CD14-positive monocyte (primary cell): ENCODE measurements at regions not wholly inside any gene's neighbourhood (a gene's known extent, or its start where the extent isn't known, plus 50 kb on each side); places are given as distances from the start of the nearest gene placed in this dataset.

Experiments used
- DNase-seq, 3 donors: peaks; one replicate each; pipeline ENCODE4 v3.0.0-alpha.2; 2011 to 2022
- H2AFZ ChIP-seq: 2 replicates; pipeline ENCODE4 v1.6.0; 2012; ENCODE audit warnings: mild to moderate bottlenecking, low read depth, low read length, inconsistent platforms; ENCODE audit not compliant: insufficient read depth, poor library complexity, severe bottlenecking
- H3K27ac ChIP-seq, 2 donors: 1 replicate in 1 of 2; 2 replicates in 1 of 2; pipeline ENCODE4 v1.5.1; 2012 to 2013; ENCODE audit warnings: low read length in 2 of 2, control low read depth in 1 of 2, inconsistent platforms in 1 of 2, low read depth in 1 of 2, mild to moderate bottlenecking in 1 of 2
- H3K27me3 ChIP-seq, 2 donors: one replicate each; pipeline versions ENCODE4 v1.6.0 to v1.6.1; 2011 to 2013; ENCODE audit warnings: low read length in 2 of 2; ENCODE audit not compliant: control insufficient read depth in 2 of 2, insufficient read depth in 2 of 2
- H3K36me3 ChIP-seq, 2 donors: replicated peaks in 1 of 2; 1 replicate in 1 of 2; 2 replicates in 1 of 2; pipeline versions ENCODE4 v1.5.1 to v1.6.1; 2012 to 2013; ENCODE audit warnings: low read length in 2 of 2, control low read depth in 1 of 2, inconsistent platforms in 1 of 2, mild to moderate bottlenecking in 1 of 2; ENCODE audit not compliant: insufficient read depth in 2 of 2, control insufficient read depth in 1 of 2
- H3K4me1 ChIP-seq, 2 donors: 1 replicate in 1 of 2; 2 replicates in 1 of 2; pipeline versions ENCODE4 v1.5.1 to v1.6.1; 2012 to 2013; ENCODE audit warnings: low read length in 2 of 2, control low read depth in 1 of 2, inconsistent platforms in 1 of 2, mild to moderate bottlenecking in 1 of 2, moderate library complexity in 1 of 2; ENCODE audit not compliant: insufficient read depth in 2 of 2, control insufficient read depth in 1 of 2
- H3K4me2 ChIP-seq: replicated peaks from 2 replicates; pipeline ENCODE3; 2012; ENCODE audit warnings: low read length, moderate library complexity, mild to moderate bottlenecking; ENCODE audit not compliant: poor library complexity, severe bottlenecking; ENCODE audit errors: extremely low read depth
- H3K4me3 ChIP-seq, 3 experiments: fragments of 200-600 bp in 1 of 3; sonication (generic) in 1 of 3; replicated peaks in 1 of 3; 1 replicate in 2 of 3; 2 replicates in 1 of 3; pipeline ENCODE4 v1.5.1; 2011 to 2013; ENCODE audit warnings: low read length in 3 of 3, mild to moderate bottlenecking in 3 of 3, control low read depth in 2 of 3, low read depth in 2 of 3, inconsistent platforms in 1 of 3, moderate library complexity in 1 of 3
- H3K79me2 ChIP-seq: 2 replicates; pipeline ENCODE4 v1.6.0; 2012; ENCODE audit warnings: mild to moderate bottlenecking, control low read depth, inconsistent platforms, low read length, moderate library complexity; ENCODE audit not compliant: insufficient read depth
- H3K9ac ChIP-seq: 2 replicates; pipeline ENCODE4 v1.6.0; 2017; ENCODE audit warnings: low read length, mild to moderate bottlenecking; ENCODE audit not compliant: insufficient read depth, poor library complexity, severe bottlenecking
- H3K9me3 ChIP-seq, 2 donors: replicated peaks in 1 of 2; 1 replicate in 1 of 2; 2 replicates in 1 of 2; pipeline versions ENCODE4 v1.5.1 to v1.6.1; 2012 to 2013; ENCODE audit warnings: low read length in 2 of 2, control low read depth in 1 of 2; ENCODE audit not compliant: control insufficient read depth in 1 of 2, insufficient read depth in 1 of 2
- H4K20me1 ChIP-seq: 2 replicates; pipeline ENCODE4 v1.6.0; 2012; ENCODE audit warnings: mild to moderate bottlenecking, low read length, control low read depth, moderate library complexity; ENCODE audit not compliant: insufficient read depth
- H3K27ac Mint-ChIP-seq, 7 donors: one replicate each; pipeline ENCODE4 v1.8.0; 2020; ENCODE audit warnings: mild to moderate bottlenecking in 7 of 7, mixed read lengths in 7 of 7, moderate library complexity in 6 of 7, inconsistent platforms in 2 of 7
- H3K27me3 Mint-ChIP-seq, 3 donors: one replicate each; pipeline ENCODE4 v1.8.0; 2021 to 2022; ENCODE audit warnings: low read depth in 3 of 3, mild to moderate bottlenecking in 3 of 3, mixed read lengths in 3 of 3, moderate library complexity in 3 of 3, inconsistent platforms in 1 of 3
- H3K36me3 Mint-ChIP-seq, 2 donors: one replicate each; pipeline ENCODE4 v1.8.0; 2020; ENCODE audit warnings: mixed read lengths in 2 of 2, inconsistent platforms in 1 of 2, mild to moderate bottlenecking in 1 of 2
- H3K4me1 Mint-ChIP-seq: one replicate; pipeline ENCODE4 v1.8.0; 2020; ENCODE audit warnings: mild to moderate bottlenecking, mixed read lengths
- H3K4me3 Mint-ChIP-seq, 2 donors: one replicate each; pipeline ENCODE4 v1.8.0; 2020; ENCODE audit warnings: mild to moderate bottlenecking in 2 of 2, mixed read lengths in 2 of 2, moderate library complexity in 1 of 2
- H3K9me3 Mint-ChIP-seq, 7 donors: one replicate each; pipeline ENCODE4 v1.8.0; 2020 to 2022; ENCODE audit warnings: mixed read lengths in 7 of 7, mild to moderate bottlenecking in 6 of 7, moderate library complexity in 6 of 7, inconsistent platforms in 2 of 7
- WGBS: methylation state at CpG from one replicate; pipeline ENCODE4 v1.1.5; 2013; ENCODE audit warnings: missing lambda C conversion rate; ENCODE audit not compliant: insufficient coverage; 5-methylcytosine and 5-hydroxymethylcytosine counted together
- intact Hi-C, 2 donors: fragments of 100-400 bp; cut with micrococcal nuclease; formaldehyde crosslinking; loops; one replicate each; pipeline versions ENCODE4 v1.15.0 to v1.15.1; 2023
- TF ChIP-seq, protein P1 (sequence below): fragments of 200-600 bp; IDR thresholded peaks from one replicate; pipeline ENCODE4 v1.8.0; 2022; ENCODE audit warnings: antibody characterized with exemption, mild to moderate bottlenecking

DNA sequence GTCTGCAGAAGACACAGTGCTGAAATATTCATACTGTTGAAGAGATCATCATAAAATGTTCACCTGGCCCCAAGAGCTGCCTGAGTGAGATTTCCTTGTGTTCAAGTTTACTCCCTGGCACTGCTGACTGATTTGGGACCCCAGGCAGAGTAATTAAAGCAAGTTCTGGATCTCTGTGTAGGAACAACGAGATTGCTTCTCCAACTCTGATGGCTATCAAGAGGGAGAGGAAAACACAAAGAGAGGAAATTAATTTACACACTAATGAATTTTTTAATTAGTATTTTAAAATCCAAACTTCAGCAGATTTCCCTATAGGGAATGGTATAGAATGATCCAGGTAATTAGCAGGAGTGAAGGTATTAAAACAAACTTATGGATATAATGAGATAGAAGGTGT, 711.8 kb downstream of the DCDC2C start:
- WGBS: no CpG with 5 or more reads among the region's 1 CpG
- no peak overlapping the region for H3K9ac ChIP-seq
- peaks cover 11 to 21% of the 10 kb centered on the region in 2 donors for H3K9me3 ChIP-seq
- H3K79me2 ChIP-seq: no peaks in the 10 kb centered on the region
- no peak overlapping the region for H3K27ac Mint-ChIP-seq
- H3K9me3 Mint-ChIP-seq: peaks cover 2 to 30% (median 14%) of the 10 kb centered on the region in 7 donors
- no peaks in the 10 kb centered on the region for H3K27me3 ChIP-seq
- DNase-seq: no peak
- peaks cover 0 to 1% (median 0%) of the 10 kb centered on the region in 3 donors for H3K27me3 Mint-ChIP-seq
- TF ChIP-seq, protein P1, sequence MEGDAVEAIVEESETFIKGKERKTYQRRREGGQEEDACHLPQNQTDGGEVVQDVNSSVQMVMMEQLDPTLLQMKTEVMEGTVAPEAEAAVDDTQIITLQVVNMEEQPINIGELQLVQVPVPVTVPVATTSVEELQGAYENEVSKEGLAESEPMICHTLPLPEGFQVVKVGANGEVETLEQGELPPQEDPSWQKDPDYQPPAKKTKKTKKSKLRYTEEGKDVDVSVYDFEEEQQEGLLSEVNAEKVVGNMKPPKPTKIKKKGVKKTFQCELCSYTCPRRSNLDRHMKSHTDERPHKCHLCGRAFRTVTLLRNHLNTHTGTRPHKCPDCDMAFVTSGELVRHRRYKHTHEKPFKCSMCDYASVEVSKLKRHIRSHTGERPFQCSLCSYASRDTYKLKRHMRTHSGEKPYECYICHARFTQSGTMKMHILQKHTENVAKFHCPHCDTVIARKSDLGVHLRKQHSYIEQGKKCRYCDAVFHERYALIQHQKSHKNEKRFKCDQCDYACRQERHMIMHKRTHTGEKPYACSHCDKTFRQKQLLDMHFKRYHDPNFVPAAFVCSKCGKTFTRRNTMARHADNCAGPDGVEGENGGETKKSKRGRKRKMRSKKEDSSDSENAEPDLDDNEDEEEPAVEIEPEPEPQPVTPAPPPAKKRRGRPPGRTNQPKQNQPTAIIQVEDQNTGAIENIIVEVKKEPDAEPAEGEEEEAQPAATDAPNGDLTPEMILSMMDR: no peak
- no peaks in the 10 kb centered on the region for H3K4me1 ChIP-seq
- no peak overlapping the region for H3K4me2 ChIP-seq
- no peak overlapping the region for H3K4me3 ChIP-seq
- H3K36me3 ChIP-seq: no peaks in the 10 kb centered on the region
- H4K20me1 ChIP-seq: no peaks in the 10 kb centered on the region
- H3K4me1 Mint-ChIP-seq: no peaks in the 10 kb centered on the region
- intact Hi-C loops: no loop called here
- H3K27ac ChIP-seq: no peak overlapping the region
- no peaks in the 10 kb centered on the region for H3K36me3 Mint-ChIP-seq
- H3K4me3 Mint-ChIP-seq: no peak overlapping the region
- H2AFZ ChIP-seq: no peak overlapping the region

DNA sequence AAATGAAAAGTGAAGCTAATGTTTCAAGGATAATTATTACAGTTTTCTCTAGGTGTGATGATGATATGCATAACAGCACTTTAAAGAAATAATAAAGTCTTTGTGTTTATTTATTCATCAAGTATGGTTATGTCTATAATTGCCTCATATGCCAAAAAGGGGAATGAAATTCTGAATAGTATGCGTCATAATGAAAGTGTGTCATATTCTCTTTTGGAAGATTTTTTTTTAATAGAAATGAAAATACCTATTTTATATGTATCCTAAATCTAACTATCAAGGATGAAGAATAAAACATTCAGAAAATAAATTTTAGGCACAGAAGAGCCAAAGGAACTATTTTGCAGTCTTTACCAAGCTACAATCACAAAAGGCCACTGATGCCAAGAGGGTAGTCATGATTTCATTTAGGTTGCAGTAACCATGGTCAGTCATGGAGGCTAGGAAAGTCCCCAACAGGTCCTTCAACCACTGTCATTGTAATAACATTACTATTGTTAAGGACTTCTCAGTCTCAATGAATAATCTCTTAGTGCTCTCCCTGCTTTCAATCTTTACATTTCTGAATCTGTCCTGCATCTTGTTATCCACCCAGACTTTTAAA, 712.5 kb downstream of the DCDC2C start:
- Mint-ChIP-seq H3K4me3 (no peak overlapping the region), H3K36me3 (no peaks in the 10 kb centered on the region), H3K9me3 (peaks cover 2 to 28% (median 13%) of the 10 kb centered on the region in 7 donors), H3K27ac (no peak overlapping the region), H3K27me3 (peaks cover 0 to 1% (median 0%) of the 10 kb centered on the region in 3 donors), H3K4me1 (no peaks in the 10 kb centered on the region)
- H2AFZ ChIP-seq: no peak overlapping the region
- no peaks in the 10 kb centered on the region for H4K20me1 ChIP-seq
- H3K4me1 ChIP-seq: no peaks in the 10 kb centered on the region
- WGBS: no CpG with 5 or more reads among the region's 1 CpG
- no peak overlapping the region for H3K4me3 ChIP-seq
- H3K79me2 ChIP-seq: no peaks in the 10 kb centered on the region
- TF ChIP-seq, protein P1: no peak
- no peak overlapping the region for H3K4me2 ChIP-seq
- no peak for DNase-seq
- H3K27me3 ChIP-seq: no peaks in the 10 kb centered on the region
- no peaks in the 10 kb centered on the region for H3K36me3 ChIP-seq
- no peak overlapping the region for H3K9ac ChIP-seq
- no peak overlapping the region for H3K27ac ChIP-seq
- H3K9me3 ChIP-seq: peaks cover 11 to 19% of the 10 kb centered on the region in 2 donors
- intact Hi-C loops: no loop called here
